ENCODE measurements at regions not wholly inside any gene's neighbourhood (a gene's known extent, or its start where the extent isn't known, plus 50 kb on each side); places are given as distances from the start of the nearest gene placed in this dataset.

GRCh38 chr1:218079347-218079746, 205.7 kb upstream of the RRP15 start:
- Histone ChIP-seq H3K9me3 (ENCODE audit: insufficient read depth, low read depth) (no peaks in the 10 kb centered on the region), H3K4me2 (no peak overlapping the region), H3K4me1 (replicated peaks; ENCODE audit: insufficient read depth) (no peaks in the 10 kb centered on the region), H3K36me3 (ENCODE audit: low read depth) (no peaks in the 10 kb centered on the region), H3K27me3 (ENCODE audit: insufficient read depth, low read depth) (no peaks in the 10 kb centered on the region), H3K27ac (no peak overlapping the region), H3K9me2 (ENCODE audit: insufficient read depth) (no peaks in the 10 kb centered on the region), H3K4me3 (no peak overlapping the region), H2AFZ (no peak overlapping the region), H4K20me1 (ENCODE audit: insufficient read depth) (no peaks in the 10 kb centered on the region; the same call in 1 of the 2 replicates), H3K79me2 (ENCODE audit: low read depth) (no peaks in the 10 kb centered on the region), H3F3A (ENCODE audit: insufficient read depth, low read depth) (no peaks in the 10 kb centered on the region)
- CTCF ChIA-PET, result no interaction called here
- BruUV-seq (replicated peaks), result no TSS peak
- POLR2A ChIA-PET (ENCODE audit: unreplicated experiment), result no interaction called here
- DNase-seq, result no peak
- intact Hi-C loops (cut with micrococcal nuclease; ENCODE audit: unreplicated experiment), result no loop called here
- TF ChIP-seq CTCF (conservative IDR thresholded peaks at IDR 0.05), result no peak
- TF ChIP-seq EZH2 (IDR thresholded peaks at IDR 0.05; ENCODE audit: low read depth), result no peak

- Histone ChIP-seq H4K20me1 (ENCODE audit: insufficient read depth) (no peaks in the 10 kb centered on the region; the same call in 1 of the 2 replicates), H3K9me3 (ENCODE audit: insufficient read depth, low read depth) (no peaks in the 10 kb centered on the region), H3K9me2 (ENCODE audit: insufficient read depth) (no peaks in the 10 kb centered on the region), H3K27ac (no peak overlapping the region), H3K4me1 (replicated peaks; ENCODE audit: insufficient read depth) (no peaks in the 10 kb centered on the region), H3K79me2 (ENCODE audit: low read depth) (no peaks in the 10 kb centered on the region), H3K27me3 (ENCODE audit: insufficient read depth, low read depth) (no peaks in the 10 kb centered on the region), H3F3A (ENCODE audit: insufficient read depth, low read depth) (no peaks in the 10 kb centered on the region), H3K4me2 (no peak overlapping the region), H2AFZ (no peak overlapping the region), H3K36me3 (ENCODE audit: low read depth) (no peaks in the 10 kb centered on the region), H3K4me3 (no peak overlapping the region)
- TF ChIP-seq EZH2 (IDR thresholded peaks at IDR 0.05; ENCODE audit: low read depth) (no peak), CTCF (conservative IDR thresholded peaks at IDR 0.05) (no peak)
- POLR2A ChIA-PET (ENCODE audit: unreplicated experiment), result no interaction called here
- intact Hi-C loops (cut with micrococcal nuclease; ENCODE audit: unreplicated experiment), result no loop called here
- CTCF ChIA-PET, result no interaction called here
- no peak for DNase-seq
- BruUV-seq (replicated peaks), result no TSS peak
These were observed 205.3 kb upstream of the RRP15 start for GRCh38 chr1:218079820-218080219.

- H4K20me1 ChIP-seq (ENCODE audit: insufficient read depth), result no peaks in the 10 kb centered on the region; the same call in 1 of the 2 replicates
- intact Hi-C loops (cut with micrococcal nuclease; ENCODE audit: unreplicated experiment), result no loop called here
- CTCF ChIA-PET, result no interaction called here
These were observed 204.2 kb upstream of the RRP15 start for GRCh38 chr1:218080863-218081262.

More at GRCh38 chr1:218080863-218081262, 204.2 kb upstream of the RRP15 start:
- Histone ChIP-seq H3K27me3 (ENCODE audit: insufficient read depth, low read depth) (no peaks in the 10 kb centered on the region), H3K4me1 (replicated peaks; ENCODE audit: insufficient read depth) (no peaks in the 10 kb centered on the region), H3F3A (ENCODE audit: insufficient read depth, low read depth) (no peaks in the 10 kb centered on the region), H2AFZ (no peak overlapping the region), H3K36me3 (ENCODE audit: low read depth) (no peaks in the 10 kb centered on the region), H3K27ac (no peak overlapping the region), H3K9me2 (ENCODE audit: insufficient read depth) (no peaks in the 10 kb centered on the region), H3K9me3 (ENCODE audit: insufficient read depth, low read depth) (no peaks in the 10 kb centered on the region), H3K4me2 (no peak overlapping the region), H3K4me3 (no peak overlapping the region), H3K79me2 (ENCODE audit: low read depth) (no peaks in the 10 kb centered on the region)
- BruUV-seq (replicated peaks), result no TSS peak
- POLR2A ChIA-PET (ENCODE audit: unreplicated experiment), result no interaction called here
- TF ChIP-seq EZH2 (IDR thresholded peaks at IDR 0.05; ENCODE audit: low read depth), result no peak
- no peak for TF ChIP-seq CTCF (conservative IDR thresholded peaks at IDR 0.05)
- no peak for DNase-seq

All from PC-9 (cell line).